ENCODE measurements at regions not wholly inside any gene's neighbourhood (a gene's known extent, or its start where the extent isn't known, plus 50 kb on each side); places are given as distances from the start of the nearest gene placed in this dataset.

GRCh38 chr12:107449891-107450290 is 235.7 kb upstream of the PWP1 start:
- no peak for DNase-seq

GRCh38 chr12:107450541-107450940 is 235.1 kb upstream of the PWP1 start:
- no peak for DNase-seq

- no peak for DNase-seq
Observed at GRCh38 chr12:107451246-107451645, 234.4 kb upstream of the PWP1 start.

DNA sequence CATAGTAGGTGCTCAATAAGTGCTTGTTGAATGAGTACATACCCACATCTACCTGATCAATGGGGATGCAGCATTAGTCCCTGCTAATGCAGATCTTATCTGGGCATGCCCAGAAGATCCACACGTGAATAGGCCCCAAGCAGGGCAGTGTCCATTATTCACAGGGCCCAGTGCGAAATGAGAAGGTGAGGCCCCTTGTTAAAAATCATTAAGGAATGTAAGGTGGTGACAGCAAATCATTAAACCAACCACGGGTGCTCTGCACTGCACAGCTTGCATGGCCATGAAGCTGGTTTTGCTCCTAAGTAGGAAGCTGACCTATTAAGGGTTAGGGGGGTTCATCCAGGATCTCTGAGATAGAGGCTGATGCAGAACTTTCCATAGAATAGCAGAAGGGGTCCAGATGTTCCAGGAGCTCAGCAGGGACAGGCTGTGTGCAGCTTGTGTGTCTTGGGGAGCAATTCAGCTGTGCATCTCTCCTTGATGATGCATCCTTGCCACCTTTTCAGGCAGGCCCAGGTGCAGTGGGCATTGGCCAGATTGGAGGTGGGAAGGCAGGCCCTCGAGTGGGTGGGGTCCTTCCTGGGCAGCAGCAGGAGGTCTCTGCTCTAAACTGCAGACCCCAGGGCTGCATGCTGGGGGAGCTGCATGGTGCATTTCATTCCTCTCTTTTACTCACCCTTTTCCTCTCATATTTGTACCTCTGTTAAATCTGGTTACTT is 231.3 kb upstream of the PWP1 start:
- no peak for DNase-seq

- no peak for DNase-seq
Observed at GRCh38 chr12:107457362-107457935, 228.2 kb upstream of the PWP1 start.

GRCh38 chr12:107458163-107458562 is 227.4 kb upstream of the PWP1 start:
- DNase-seq, result no peak

- no peak for DNase-seq
Observed at GRCh38 chr12:107458990-107459389, 226.6 kb upstream of the PWP1 start.

DNA sequence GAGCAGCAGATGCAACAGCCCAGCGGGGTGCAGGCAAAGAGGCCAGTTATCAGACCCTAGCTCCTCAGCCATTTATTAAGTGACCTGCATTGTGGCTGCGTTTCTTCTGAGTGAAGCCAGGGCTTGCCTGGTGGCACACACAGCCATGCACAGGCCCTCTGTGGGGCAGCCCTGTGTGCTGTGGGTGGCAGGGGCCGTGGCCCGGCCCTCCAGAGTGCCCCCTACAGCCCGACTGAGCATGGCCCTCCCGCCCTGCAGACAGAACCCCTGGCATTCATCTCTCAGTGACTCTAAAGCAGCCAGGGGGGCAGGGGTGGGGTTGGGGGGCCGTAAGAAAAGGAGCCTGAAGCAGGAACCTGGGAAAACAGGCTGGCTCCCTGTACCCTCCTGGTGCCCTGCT is 226.0 kb upstream of the PWP1 start:
- no peak for DNase-seq

GRCh38 chr12:107461222-107461975 is 224.2 kb upstream of the PWP1 start:
- no peak for DNase-seq

- DNase-seq, result no peak
Observed at GRCh38 chr12:107462428-107463332, 222.9 kb upstream of the PWP1 start.

- no peak for DNase-seq
Observed at GRCh38 chr12:107464644-107465043, 221.0 kb upstream of the PWP1 start.

DNA sequence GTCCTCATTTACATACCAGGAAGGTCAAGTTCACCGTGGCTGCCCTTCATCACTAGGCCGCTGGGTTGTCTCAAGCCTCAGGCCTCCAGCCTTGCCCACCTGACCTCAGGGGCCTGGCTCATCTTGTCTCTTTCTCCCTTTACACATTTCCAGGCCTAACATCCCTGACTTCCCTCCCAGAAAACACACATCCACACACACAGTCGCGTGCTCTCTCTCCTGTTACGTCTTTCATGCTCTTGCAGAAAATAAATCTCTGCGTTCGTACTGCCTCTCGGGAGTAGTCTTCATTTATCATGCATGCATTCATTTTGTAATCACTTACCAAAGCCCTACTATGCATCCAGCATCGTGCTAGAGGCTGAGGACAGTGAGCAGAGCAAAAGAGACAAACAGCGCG is 220.0 kb upstream of the PWP1 start:
- DNase-seq, result no peak

DNA sequence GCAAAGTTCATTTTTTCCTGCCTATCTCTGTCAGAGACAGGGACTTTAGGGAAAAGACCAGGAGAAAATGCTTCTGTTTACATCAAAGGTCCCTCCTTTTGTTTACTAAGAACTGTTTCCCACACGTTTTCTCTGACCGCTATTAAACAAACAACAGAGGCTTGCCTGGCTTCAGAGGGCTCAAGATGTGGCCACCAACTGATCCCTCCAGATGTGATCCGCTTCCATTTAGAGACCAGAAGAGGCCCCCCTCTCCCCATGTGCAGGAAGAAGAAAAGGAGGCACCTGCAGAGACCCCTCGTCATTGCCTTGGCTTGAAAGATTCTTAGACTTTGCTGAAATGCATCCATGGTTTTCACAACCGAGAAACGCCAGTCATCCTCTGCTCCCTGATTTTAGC is 217.9 kb upstream of the PWP1 start:
- no peak for DNase-seq

- DNase-seq, result no peak
Observed at GRCh38 chr12:107468182-107468581, 217.4 kb upstream of the PWP1 start.

DNA sequence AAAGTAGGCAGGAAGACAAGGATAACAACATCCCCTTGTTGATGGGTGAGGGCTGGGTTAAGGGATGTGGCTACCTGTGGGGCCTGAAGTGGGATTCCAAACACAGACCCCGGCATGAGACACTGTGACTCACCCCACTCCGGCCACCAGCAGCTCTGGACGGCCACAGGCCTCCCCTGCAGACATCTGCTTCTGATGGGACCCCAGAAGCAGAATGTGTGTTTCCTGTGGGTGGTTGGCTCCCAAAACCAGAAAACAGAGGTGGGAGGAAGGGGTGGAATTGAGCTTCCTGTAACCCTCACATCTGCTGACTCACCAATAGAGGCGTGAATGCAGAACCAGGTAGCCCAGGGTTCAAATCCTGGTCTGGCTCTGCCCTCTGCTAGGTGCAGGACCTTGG is 216.6 kb upstream of the PWP1 start:
- no peak for DNase-seq

DNA sequence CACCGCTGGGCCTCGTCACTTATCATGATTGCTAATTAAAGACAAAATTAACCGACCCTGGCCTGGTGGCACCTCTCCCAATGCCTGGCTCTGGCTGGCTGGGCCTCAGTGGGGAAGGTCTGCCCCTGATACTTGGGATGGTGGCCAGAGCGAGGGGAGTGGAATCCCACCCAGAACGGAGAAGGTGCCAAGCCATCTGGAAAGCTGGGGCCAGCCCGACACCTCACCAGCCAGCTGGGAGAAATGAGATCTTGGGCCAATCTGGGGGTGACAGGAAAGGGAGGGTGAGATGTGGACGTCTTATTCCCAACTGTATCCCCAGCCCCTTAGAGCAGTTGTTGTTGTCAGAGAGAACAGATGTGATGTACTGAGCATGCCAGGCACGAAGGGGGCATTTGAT is 215.0 kb upstream of the PWP1 start:
- DNase-seq, result no peak

GRCh38 chr12:107472308-107472707 is 213.3 kb upstream of the PWP1 start:
- DNase-seq, result no peak

DNA sequence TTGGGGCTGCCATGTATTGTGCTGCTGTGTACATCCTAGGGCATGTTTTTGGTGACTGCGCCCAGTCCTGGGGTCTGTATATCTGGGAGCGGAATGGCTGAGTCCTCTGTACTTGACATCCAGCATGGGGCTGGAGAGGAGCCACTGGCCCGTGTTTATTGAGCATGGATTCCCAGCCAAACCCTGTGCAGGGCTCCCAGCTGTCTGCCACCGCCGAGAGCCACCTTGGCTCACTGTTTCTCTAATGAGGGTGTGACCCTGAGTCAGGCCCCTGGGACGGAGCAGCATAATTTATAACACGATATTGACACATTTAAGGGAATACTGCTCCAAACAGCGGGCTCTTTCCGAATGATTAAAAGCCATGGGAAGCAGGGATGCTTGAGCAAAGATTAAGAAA is 211.5 kb upstream of the PWP1 start:
- no peak for DNase-seq

DNA sequence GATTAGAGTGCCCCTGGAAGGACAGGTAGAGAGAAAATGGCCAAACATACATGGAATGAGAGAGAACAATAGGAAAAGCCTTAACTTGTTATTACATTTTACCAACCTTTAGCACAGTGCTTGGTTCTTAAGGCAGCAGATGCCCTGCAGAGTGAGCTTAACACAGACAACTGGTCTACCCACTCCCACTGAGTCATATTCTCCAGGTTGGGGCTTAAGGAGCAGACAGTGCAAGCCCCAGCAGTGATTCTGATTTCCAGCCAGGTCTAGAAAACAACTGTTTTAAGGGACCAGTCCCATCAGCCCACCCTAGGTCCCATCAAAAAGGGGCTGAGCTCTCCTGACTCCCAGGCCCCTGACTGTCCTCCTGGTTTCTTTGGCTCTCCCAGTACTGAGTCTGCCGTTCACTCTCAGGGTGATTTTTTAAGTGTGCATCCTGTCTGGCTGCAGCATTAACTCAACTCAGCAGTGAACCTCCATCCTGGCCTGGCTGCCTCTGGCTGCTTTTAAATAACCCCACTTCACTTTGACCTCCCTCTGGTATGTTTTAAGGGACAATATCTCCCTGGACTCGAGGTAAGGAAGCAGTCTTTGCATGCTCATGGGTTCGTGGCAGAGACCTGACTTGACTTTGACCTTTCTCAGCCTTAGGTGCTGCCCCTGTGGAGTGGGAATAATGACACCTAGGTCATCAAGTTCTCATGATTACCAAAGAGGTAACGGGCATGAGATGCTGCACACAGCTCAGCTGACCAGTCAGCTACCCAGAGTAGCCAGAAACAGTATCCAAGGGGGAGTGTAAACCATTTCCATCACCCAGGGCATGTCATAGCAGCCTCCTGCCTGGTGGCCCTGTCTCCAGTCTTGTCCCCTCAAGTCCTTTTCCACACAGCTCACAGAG is 210.7 kb upstream of the PWP1 start:
- no peak for DNase-seq

GRCh38 chr12:107475900-107476299 is 209.7 kb upstream of the PWP1 start:
- no peak for DNase-seq

DNA sequence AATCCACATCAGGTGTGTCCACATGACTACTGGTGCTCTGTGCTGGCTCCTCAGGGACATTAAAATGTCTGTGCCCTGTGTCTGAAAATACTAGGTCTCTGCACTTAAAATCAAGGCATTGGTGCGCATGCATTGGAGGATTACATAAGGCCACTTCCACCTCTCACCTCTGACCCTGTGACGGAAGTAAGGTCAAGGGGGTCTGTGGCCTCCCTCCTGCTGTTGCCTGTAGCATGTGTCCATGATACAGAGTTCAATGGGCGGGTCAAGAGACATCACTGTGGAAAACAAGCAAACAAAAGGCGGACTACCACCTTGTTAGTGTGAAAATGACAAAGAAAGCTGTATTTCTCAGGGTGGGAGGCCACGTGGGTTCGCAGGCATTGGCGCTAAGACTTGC is 208.6 kb upstream of the PWP1 start:
- DNase-seq, result no peak

GRCh38 chr12:107477947-107478610 is 207.5 kb upstream of the PWP1 start:
- DNase-seq, result no peak

All from hematopoietic multipotent progenitor cell treated with erythropoietin and hydrocortisone succinate and interleukin-3 and kit ligand, for 8 days (in vitro differentiated cells).